Adrenal gland (tissue), 5 donors: ENCODE measurements at regions not wholly inside any gene's neighbourhood (a gene's known extent, or its start where the extent isn't known, plus 50 kb on each side); places are given as distances from the start of the nearest gene placed in this dataset.

Experiments used
- CTCF ChIP-seq, 6 experiments: fragments of 450-650 bp in 4 of 6; fragments of 200-600 bp in 2 of 6; sonication (generic) in 1 of 6; IDR thresholded peaks; 1 replicate in 5 of 6; 2 replicates in 1 of 6; pipeline versions ENCODE4 v1.5.1 to v1.8.0; 2016 to 2021; ENCODE audit warnings: antibody characterized with exemption in 6 of 6, mild to moderate bottlenecking in 2 of 6, moderate library complexity in 1 of 6
- POLR2A ChIP-seq, 2 donors: fragments of 450-650 bp; IDR thresholded peaks; one replicate each; pipeline ENCODE4 v1.6.1; 2017; ENCODE audit warnings: antibody characterized with exemption in 2 of 2, mild to moderate bottlenecking in 2 of 2, moderate library complexity in 1 of 2
- donor health status: DM: no; HTN: no; CAD: no.

GRCh38 chrX:148284821-148285220, 215.6 kb upstream of the AFF2 start:
- no peak for TF ChIP-seq CTCF (IDR thresholded peaks at IDR 0.05)
- TF ChIP-seq POLR2A (IDR thresholded peaks at IDR 0.05) = no peak
